ENCODE measurements at regions not wholly inside any gene's neighbourhood (a gene's known extent, or its start where the extent isn't known, plus 50 kb on each side); places are given as distances from the start of the nearest gene placed in this dataset.
"Not testable (repeated sequence)": the region's sequence is repeated elsewhere in the genome, so short reads cannot be mapped to it uniquely, and the experiment has no call there.

DNA sequence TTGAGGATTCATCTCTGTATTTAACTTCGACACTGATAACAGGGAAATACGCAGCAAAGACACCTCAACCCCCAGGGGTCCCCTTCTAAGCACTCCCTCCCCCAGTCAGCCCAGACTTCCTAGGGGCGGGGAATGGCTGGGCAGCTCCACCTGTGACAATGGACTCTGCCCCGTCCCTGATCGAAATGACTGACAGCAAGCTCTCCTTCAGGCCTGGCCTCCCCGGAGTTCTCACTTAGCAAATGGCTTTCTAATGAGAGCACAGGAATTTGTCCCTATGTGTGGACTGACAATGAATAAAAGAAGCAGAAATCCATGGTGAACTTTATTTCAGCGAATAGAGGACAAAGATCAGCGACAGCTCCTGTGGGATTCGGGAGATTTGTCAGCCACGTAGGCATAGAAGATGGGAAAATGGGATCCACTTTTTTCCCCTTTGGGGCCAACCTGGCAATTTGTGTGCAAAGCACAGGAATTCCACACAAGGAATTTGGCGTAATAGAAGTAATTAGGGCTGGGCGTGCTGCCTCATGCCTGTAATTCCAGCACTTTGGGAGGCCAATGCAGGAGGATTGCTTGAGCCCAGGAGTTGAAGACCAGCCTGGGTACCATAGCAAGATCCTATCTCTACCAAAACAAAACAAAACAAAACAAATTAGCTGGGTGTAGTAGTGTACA, 63.8 kb downstream of the TNFAIP2 start:
- DNase-seq (ENCODE audit: low read depth), result no peak

- no peak for DNase-seq (ENCODE audit: low read depth)
Measured at GRCh38 chr14:103187911-103188310, 64.7 kb downstream of the TNFAIP2 start.

GRCh38 chr14:103188810-103189480, 65.7 kb downstream of the TNFAIP2 start:
- no peak for DNase-seq (ENCODE audit: low read depth)

DNA sequence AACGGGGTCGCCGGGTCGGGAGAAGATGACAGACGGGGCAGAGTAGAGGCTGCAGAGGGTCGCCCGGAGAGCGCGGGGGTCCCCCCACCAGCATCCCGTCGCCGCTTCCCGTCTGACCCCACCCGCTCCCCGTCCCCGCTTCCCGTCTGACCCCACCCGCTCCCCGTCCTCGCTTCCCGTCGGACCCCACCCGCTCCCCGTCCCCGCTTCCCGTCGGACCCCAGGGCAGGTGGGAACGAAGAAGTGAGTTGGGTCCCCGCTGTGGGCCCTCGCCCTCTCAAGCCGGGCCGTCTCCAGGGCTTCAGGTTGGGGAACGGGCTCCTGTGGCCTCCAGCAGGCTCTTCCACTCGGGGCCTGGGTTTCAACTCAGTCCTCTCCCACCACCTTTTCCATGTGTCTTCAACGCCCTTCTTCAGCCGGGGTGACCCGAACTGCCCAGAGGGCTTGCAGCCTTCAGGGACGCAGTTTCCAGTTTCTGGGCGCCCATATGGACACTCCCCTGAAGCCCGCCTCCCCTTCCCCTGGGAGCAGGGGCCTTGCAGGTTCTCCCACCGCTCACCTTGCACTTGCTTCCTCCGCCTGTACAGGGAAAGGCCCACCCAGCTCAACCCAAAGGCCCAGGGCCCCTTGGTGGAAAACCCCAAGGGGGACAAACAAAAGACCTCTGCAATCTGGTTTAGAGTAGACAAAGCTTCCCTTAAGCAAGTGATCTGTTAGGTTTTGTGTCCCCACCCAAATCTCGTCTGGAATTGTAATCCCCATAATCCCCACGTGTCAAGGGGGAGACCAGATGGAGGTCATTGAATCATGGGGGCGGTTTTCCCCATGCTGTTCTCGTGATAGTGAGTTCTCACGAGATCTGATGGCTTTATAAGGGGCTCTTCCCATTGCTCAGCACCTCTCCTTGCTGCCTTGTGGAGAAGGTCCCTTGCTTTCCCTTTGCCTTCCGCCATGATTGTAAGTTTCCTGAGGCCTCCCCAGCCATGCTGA, 66.5 kb downstream of the TNFAIP2 start:
- no peak for DNase-seq (ENCODE audit: low read depth)

DNA sequence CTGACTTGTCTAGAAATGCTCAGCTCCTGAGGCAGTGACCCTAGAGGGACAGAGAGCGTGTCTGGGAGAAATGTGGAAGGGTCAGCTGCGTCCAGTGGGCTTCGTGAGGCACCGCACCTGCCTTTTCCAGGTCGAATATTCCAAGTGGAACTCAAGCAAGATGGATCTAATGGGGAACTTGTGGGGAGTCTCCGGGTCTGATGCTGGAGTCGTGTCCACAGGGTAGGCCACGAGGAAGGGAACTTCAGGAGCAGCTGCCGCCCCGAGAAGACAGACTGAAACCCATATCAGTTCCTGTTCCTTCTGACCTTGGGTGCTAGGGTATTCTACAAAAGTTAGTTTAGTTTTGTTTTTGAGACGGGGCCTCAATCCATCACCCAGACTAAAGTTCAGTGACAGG, 67.5 kb downstream of the TNFAIP2 start:
- no peak for DNase-seq (ENCODE audit: low read depth)

GRCh38 chr14:103191844-103192243, 68.6 kb downstream of the TNFAIP2 start:
- no peak for DNase-seq (ENCODE audit: low read depth)

GRCh38 chr14:103192246-103192840, 69.1 kb downstream of the TNFAIP2 start:
- DNase-seq (ENCODE audit: low read depth), result no peak

DNA sequence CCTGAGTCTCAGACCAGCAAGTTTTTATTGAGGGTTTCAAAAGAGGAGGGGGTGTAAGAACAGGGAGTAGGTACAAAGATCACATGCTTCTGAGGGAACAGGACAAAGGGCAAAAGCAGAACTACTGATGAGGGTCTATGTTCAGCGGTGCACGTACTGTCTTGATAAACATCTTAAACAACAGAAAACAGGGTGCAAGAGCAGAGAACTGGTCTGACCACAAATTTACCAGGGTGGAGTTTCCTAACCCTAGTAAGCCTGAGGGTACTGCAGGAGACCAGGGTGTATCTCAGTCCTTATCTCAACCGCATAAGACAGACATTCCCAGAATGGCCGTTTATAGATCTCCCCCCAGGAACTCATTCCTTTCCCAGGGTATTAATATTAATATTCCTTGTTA, 69.6 kb downstream of the TNFAIP2 start:
- not testable (repeated sequence) for DNase-seq (ENCODE audit: low read depth)

GRCh38 chr14:103193491-103193890, 70.2 kb downstream of the TNFAIP2 start:
- not testable (repeated sequence) for DNase-seq (ENCODE audit: low read depth)

DNA sequence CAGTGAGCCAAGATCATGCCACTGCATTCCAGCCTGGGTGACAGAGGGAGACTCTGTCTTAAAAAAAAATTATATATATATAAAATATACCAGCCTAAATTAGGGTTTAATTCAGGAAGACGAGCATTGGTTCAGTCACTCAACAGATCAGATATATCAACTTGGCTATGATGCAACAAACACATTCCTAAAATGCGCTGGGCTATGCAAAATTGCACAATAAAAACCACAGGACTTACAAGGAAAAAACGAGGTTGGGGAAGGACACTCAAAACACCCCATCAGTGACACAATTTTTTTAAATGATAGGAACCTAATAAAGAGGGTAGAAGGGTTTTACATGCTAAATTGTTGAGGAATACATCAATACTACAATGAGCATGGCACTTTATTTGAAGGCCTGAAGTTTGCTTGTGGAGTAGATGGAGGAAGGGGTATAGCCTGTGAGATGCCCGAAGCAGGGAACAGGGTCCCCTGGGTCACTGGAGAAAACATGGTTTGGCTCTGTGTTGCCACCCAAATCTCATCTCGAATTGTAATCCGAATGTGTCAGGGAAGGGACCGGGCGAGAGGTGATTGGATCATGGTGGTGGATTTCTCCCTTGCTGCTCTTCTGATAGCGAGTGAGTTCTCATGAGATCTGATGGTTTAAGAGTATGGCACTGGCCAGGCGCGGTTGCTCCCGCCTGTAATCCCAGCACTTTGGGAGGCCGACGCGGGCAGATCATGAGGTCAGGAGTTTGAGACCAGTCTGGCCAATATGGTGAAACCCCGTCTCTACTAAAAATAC, 71.2 kb downstream of the TNFAIP2 start:
- DNase-seq (ENCODE audit: low read depth), result peak; percentile 34

GRCh38 chr14:103195828-103196615, 72.8 kb downstream of the TNFAIP2 start:
- no peak for DNase-seq (ENCODE audit: low read depth)

DNA sequence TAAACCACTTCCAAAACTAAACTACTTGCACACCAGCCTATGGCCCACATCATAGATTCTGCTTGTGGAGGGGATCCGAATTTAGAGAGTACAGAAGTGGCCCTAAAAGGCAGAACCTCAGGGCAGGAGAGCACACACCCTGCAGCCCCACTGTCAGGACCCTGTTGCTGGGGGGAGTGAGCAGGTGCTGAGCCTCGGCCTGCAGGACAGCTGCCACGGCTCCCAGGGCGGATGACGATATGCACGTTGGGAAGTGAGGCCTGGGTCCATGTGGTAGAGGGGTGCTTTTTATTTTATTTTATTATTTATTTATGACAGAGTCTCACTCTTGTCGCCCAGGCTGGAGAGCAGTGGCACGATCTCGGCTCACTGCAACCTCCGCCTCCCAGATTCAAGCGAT, 73.5 kb downstream of the TNFAIP2 start:
- no peak for DNase-seq (ENCODE audit: low read depth)

DNA sequence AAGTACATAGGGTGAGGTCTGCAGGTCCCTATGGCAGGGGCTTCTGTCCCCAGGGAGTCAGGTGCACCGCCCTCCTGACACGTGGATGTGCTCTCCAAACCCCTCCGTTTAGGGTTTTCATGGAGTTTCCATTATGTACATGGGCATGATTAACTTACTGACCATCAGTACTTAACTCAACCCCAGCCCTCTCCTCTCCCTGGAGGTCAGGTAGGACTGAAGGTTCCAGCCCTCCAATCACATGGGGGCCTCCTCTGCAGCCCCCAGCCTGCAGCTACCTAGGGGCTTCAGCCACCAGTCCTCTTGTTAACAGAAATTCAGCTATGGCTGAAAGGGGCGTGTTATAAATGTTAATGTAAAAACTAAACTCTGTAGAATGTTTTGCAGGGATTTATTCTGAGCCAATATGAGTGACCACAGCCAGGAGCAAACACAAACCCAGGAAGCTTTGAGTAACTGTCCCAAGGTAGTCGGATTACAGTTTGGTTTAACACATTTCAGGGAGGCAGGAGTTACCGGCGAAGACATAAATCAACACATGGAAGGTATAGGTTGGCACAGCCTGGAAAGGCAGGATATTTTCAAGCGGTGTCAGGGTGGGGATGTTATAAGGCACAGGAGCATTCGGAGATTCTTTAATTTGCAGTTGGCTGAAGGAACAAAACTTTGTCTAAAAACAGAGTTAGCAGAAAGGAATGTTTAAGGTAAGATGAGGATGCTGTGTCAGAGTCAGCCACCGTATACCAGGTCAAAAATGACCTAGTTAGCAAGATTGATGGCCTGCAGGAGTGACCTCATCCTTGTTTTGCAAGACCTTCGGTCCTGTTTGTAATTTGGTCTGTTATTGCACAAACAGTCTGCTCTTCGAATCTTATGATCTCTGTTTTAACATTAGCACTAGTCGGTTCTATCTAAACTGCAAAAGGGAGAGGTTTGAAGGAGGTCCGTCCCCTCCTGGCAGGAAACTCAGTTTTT, 75.2 kb downstream of the TNFAIP2 start:
- no peak for DNase-seq (ENCODE audit: low read depth)

DNA sequence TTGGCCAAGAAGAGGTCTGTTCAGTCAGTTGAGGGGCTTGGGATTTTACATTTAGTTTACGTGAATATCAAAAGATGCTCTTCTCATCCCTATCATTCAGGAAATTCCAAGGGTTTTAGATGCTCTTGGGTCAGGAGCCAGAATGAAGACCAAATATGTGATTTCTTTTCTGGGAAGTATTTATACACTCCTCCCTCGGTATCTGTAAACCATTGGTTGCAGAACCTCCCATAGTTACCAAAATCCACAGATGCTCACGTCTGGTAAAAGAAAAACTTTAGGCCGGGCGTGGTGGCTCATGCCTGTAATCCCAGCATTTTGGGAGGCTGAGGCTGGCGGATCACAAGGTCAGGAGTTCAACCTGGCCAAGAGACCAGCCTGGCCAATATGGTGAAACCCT, 75.9 kb downstream of the TNFAIP2 start:
- DNase-seq (ENCODE audit: low read depth), result no peak

DNA sequence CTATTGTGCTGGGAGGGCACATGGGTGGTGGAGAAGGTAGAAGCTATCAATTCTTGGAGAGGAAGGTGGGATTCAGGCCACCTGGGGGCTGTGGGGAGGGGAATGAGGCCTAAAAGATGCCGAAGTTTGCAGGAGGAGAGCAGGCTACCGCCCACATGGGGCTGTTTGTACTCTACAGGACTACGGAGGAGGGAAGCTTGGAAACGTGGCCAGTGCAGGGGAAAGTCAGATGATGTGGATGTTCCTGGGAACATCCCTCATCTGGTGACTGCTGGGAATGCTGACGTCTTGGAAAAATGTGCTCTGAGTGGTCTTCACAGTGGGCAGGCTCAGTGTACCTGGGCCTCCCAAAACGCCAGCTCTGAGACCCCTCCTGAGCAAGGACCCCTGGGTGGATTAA, 78.5 kb downstream of the TNFAIP2 start:
- no peak for DNase-seq (ENCODE audit: low read depth)

DNA sequence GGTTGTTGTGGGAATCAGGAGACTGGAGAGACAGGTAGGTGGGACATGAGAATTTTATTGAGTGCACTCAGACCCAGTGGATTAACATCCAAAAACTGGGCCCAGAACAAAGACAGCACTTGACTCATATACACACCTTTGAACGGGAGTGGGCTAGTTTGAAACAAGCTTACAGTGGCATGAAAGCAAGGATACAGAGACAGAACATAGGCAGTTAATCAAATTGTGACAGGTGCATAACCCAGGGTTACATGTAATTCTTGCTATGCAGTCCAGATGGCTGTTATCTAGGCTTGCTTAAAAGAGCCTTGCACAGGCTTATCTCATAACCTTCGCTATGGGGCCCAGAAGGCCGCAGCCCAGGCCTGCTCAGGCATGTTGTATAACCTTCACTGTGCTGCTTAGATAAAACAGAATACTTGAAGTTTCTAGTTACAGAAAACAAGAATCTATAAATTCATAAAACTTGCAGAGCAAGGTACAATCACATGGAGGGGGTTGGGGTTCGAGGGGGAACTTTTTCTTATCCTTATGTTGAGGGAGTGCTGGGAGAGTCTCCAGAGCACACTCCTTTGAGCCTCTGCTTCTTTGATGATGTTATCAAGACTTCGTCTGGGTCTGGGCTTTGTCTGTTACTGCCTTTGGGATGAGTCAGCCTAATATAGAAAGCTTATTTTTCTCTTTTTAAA, 81.7 kb downstream of the TNFAIP2 start:
- no peak for DNase-seq (ENCODE audit: low read depth)

DNA sequence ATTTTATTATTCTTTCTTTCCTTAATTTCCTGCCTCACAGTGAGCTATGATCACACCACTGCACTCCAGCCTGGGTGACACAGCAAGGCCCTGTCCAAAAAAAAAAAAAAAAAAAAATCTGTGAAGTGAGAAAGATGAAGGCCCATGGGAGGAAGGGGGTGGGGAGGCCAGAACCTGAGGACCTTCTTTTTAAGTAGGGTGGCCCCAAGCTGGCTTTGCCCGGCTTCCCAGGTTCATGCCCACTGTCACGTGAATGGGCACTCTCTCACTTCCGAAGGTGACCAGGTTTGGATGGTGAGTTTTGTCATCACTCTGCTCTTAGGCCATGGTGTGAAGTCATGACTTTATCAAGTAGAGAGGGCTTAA, 82.3 kb downstream of the TNFAIP2 start:
- no peak for DNase-seq (ENCODE audit: low read depth)

- no peak for DNase-seq (ENCODE audit: low read depth)
Measured at GRCh38 chr14:103206023-103206481, 82.8 kb downstream of the TNFAIP2 start.
